ENCODE measurements at regions not wholly inside any gene's neighbourhood (a gene's known extent, or its start where the extent isn't known, plus 50 kb on each side); places are given as distances from the start of the nearest gene placed in this dataset.

- TF ChIP-seq YY2 (tag by site-specific recombination; IDR thresholded peaks at IDR 0.05) (no peak), HOXC10 (CRISPR knock-in tag; IDR thresholded peaks at IDR 0.05) (no peak), CTCF (tag by site-specific recombination; IDR thresholded peaks at IDR 0.05) (no peak)
Measured at GRCh38 chr2:148594216-148594615, 50.3 kb upstream of the EPC2 start.

Data from HEK293 (cell line).